Mesendoderm (in vitro differentiated cells): ENCODE measurements at regions not wholly inside any gene's neighbourhood (a gene's known extent, or its start where the extent isn't known, plus 50 kb on each side); places are given as distances from the start of the nearest gene placed in this dataset.

Source experiments
- DNase-seq: peaks from one replicate; pipeline ENCODE4 v3.0.0; 2013
- H2AK5ac ChIP-seq: 2 replicates; pipeline ENCODE4 v1.6.1; 2013; ENCODE audit warnings: low read length, inconsistent platforms
- H2BK120ac ChIP-seq: 2 replicates; pipeline ENCODE4 v1.6.1; 2013; ENCODE audit warnings: low read depth, mild to moderate bottlenecking, low read length, moderate library complexity, mixed read lengths
- H2BK15ac ChIP-seq: replicated peaks from 2 replicates; pipeline ENCODE4 v1.6.1; 2013; ENCODE audit warnings: low read depth, mild to moderate bottlenecking, moderate library complexity
- H2BK5ac ChIP-seq: 2 replicates; pipeline ENCODE4 v1.6.1; 2013; ENCODE audit warnings: low read length, inconsistent platforms
- H3K18ac ChIP-seq: 2 replicates; pipeline ENCODE4 v1.6.1; 2013; ENCODE audit warnings: mild to moderate bottlenecking, low read length, mixed read lengths
- H3K23ac ChIP-seq: one replicate; pipeline ENCODE4 v1.6.1; 2013; ENCODE audit warnings: low read length
- H3K27ac ChIP-seq: 2 replicates; pipeline ENCODE4 v1.5.1; 2013; ENCODE audit warnings: low read depth, mild to moderate bottlenecking, inconsistent platforms, low read length, moderate library complexity
- H3K27me3 ChIP-seq: 2 replicates; pipeline ENCODE4 v1.6.1; 2013; ENCODE audit warnings: low read length, control low read depth, mild to moderate bottlenecking, inconsistent platforms; ENCODE audit not compliant: insufficient read depth, poor library complexity
- H3K36me3 ChIP-seq: 2 replicates; pipeline ENCODE4 v1.6.1; 2013; ENCODE audit warnings: low read length, inconsistent platforms; ENCODE audit not compliant: control insufficient read depth, insufficient read depth
- H3K4ac ChIP-seq: one replicate; pipeline ENCODE4 v1.6.1; 2013; ENCODE audit warnings: low read depth, mild to moderate bottlenecking, low read length, moderate library complexity
- H3K4me1 ChIP-seq: 2 replicates; pipeline ENCODE4 v1.6.1; 2013; ENCODE audit warnings: low read depth, low read length, inconsistent platforms; ENCODE audit not compliant: control insufficient read depth
- H3K4me2 ChIP-seq: 2 replicates; pipeline ENCODE4 v1.6.1; 2013; ENCODE audit warnings: low read length
- H3K4me3 ChIP-seq: 2 replicates; pipeline ENCODE4 v1.5.1; 2013; ENCODE audit warnings: mild to moderate bottlenecking, low read length
- H3K56ac ChIP-seq: one replicate; pipeline ENCODE4 v1.6.1; 2013; ENCODE audit warnings: low read length
- H3K79me1 ChIP-seq: 2 replicates; pipeline ENCODE4 v1.6.1; 2013; ENCODE audit warnings: low read length, inconsistent platforms
- H3K79me2 ChIP-seq: 2 replicates; pipeline ENCODE4 v1.6.1; 2013; ENCODE audit warnings: mild to moderate bottlenecking, low read length; ENCODE audit not compliant: control insufficient read depth, insufficient read depth
- H3K9ac ChIP-seq: 2 replicates; pipeline ENCODE4 v1.6.1; 2013; ENCODE audit warnings: low read length, inconsistent platforms
- H4K5ac ChIP-seq: one replicate; pipeline ENCODE4 v1.6.1; 2013; ENCODE audit warnings: low read length
- H4K8ac ChIP-seq: one replicate; pipeline ENCODE4 v1.6.1; 2013; ENCODE audit warnings: low read depth, mild to moderate bottlenecking, control low read depth, low read length, moderate library complexity
- WGBS: extraction: QIAGEN DNeasy Blood & Tissue Kit; methylation state at CpG from one replicate; pipeline ENCODE4 v1.1.7; 2013; ENCODE audit warnings: low lambda C conversion rate, missing lambda C conversion rate; ENCODE audit not compliant: insufficient coverage; ENCODE audit errors: extremely low coverage; 5-methylcytosine and 5-hydroxymethylcytosine counted together

GRCh38 chr2:226357816-226358215, 441.8 kb downstream of the IRS1 start:
- Histone ChIP-seq H3K79me1 (no peaks in the 10 kb centered on the region), H3K56ac (no peak overlapping the region), H2BK15ac (no peak overlapping the region), H2BK120ac (no peak overlapping the region), H3K18ac (no peak overlapping the region), H3K9ac (no peak overlapping the region), H3K79me2 (no peaks in the 10 kb centered on the region), H2BK5ac (no peak overlapping the region), H3K36me3 (no peaks in the 10 kb centered on the region), H3K4me1 (peaks cover 2% of the 10 kb centered on the region), H3K4me2 (no peak overlapping the region), H3K4me3 (no peak overlapping the region), H3K27me3 (no peaks in the 10 kb centered on the region), H4K5ac (no peak overlapping the region), H3K4ac (no peak overlapping the region), H2AK5ac (no peak overlapping the region), H3K23ac (no peak overlapping the region), H3K27ac (no peak overlapping the region), H4K8ac (no peak overlapping the region)
- DNase-seq: no peak
- no CpG with 5 or more reads among the region's 5 CpGs for WGBS

GRCh38 chr2:226355600-226355999, 444.0 kb downstream of the IRS1 start:
- Histone ChIP-seq H3K4ac (no peak overlapping the region), H3K4me1 (peaks cover 2% of the 10 kb centered on the region), H2BK5ac (no peak overlapping the region), H3K27ac (no peak overlapping the region), H3K36me3 (no peaks in the 10 kb centered on the region), H3K9ac (no peak overlapping the region), H3K23ac (no peak overlapping the region), H2BK120ac (no peak overlapping the region), H3K4me2 (no peak overlapping the region), H3K27me3 (no peaks in the 10 kb centered on the region), H2BK15ac (no peak overlapping the region), H3K56ac (no peak overlapping the region), H3K79me1 (no peaks in the 10 kb centered on the region), H3K18ac (no peak overlapping the region), H4K8ac (no peak overlapping the region), H3K4me3 (no peak overlapping the region), H3K79me2 (no peaks in the 10 kb centered on the region), H4K5ac (no peak overlapping the region), H2AK5ac (no peak overlapping the region)
- no peak for DNase-seq

DNA sequence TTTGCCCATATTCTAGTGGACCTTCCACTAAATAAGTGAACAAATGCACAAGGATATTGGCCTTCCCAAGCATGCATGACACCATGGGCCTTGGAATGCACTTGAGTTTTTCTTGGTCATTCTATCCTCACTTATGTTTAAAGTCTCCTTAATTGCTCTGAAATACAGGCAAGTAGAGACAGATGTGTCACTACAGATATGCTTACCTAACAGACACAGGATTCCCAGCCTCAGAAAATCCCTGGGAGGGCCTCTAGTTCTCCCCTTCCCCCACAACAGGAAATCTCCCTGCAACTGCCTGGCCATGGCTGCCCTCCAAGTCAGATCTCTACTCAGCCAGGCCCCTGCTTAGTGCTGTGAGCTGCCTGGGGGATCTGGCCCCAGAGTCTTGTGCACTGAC, 445.2 kb downstream of the IRS1 start:
- no peaks in the 10 kb centered on the region for H3K79me1 ChIP-seq
- no peak overlapping the region for H2BK5ac ChIP-seq
- H3K4me3 ChIP-seq: no peak overlapping the region
- no peak overlapping the region for H3K27ac ChIP-seq
- peaks cover 2% of the 10 kb centered on the region for H3K4me1 ChIP-seq
- H3K18ac ChIP-seq: no peak overlapping the region
- no peaks in the 10 kb centered on the region for H3K27me3 ChIP-seq
- no peaks in the 10 kb centered on the region for H3K79me2 ChIP-seq
- H4K5ac ChIP-seq: no peak overlapping the region
- no peak overlapping the region for H2AK5ac ChIP-seq
- H2BK15ac ChIP-seq: no peak overlapping the region
- H2BK120ac ChIP-seq: no peak overlapping the region
- peak; percentile 21 for DNase-seq
- no peak overlapping the region for H3K56ac ChIP-seq
- H4K8ac ChIP-seq: no peak overlapping the region
- no peak overlapping the region for H3K4ac ChIP-seq
- H3K23ac ChIP-seq: no peak overlapping the region
- H3K9ac ChIP-seq: no peak overlapping the region
- no peak overlapping the region for H3K4me2 ChIP-seq
- no peaks in the 10 kb centered on the region for H3K36me3 ChIP-seq

DNA sequence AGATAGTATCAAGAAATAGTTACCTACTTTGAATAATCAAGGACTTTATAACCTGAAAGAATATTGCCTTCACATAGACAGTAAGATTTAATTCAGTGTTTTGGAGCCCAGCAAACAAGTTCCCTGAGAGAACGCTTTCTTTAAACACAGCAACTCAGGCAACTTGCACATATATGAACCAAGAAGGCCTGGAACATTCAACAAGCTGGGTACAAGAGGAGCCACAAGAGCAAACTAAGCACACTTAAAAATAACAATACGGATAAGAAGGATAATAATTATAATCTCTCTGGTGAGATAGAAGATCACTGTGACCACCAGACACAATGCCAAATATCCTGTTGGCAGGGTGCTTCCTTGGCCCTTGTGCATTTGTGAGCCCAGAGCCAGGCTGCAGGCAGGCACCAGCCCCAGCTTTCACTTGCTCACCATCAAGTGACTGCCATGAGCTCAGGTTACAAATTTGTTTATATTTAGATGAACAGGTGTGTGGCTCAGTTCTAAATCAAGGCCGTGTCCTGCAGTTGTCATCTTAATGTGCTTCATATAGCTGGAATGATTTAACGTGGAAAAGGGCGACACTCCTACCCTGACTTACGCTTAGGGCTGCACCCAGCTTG, 446.6 kb downstream of the IRS1 start:
- Histone ChIP-seq H3K4ac (no peak overlapping the region), H3K23ac (no peak overlapping the region), H2BK5ac (no peak overlapping the region), H4K8ac (no peak overlapping the region), H3K79me2 (no peaks in the 10 kb centered on the region), H3K36me3 (no peaks in the 10 kb centered on the region), H3K56ac (no peak overlapping the region), H3K18ac (no peak overlapping the region), H3K9ac (no peak overlapping the region), H4K5ac (no peak overlapping the region), H3K27me3 (no peaks in the 10 kb centered on the region), H3K4me2 (no peak overlapping the region), H3K79me1 (no peaks in the 10 kb centered on the region), H2BK120ac (no peak overlapping the region), H2AK5ac (no peak overlapping the region), H3K4me3 (no peak overlapping the region), H2BK15ac (no peak overlapping the region), H3K4me1 (peaks cover under 1% of the 10 kb centered on the region), H3K27ac (no peak overlapping the region)
- DNase-seq: no peak
- WGBS: no CpG with 5 or more reads among the region's 6 CpGs

DNA sequence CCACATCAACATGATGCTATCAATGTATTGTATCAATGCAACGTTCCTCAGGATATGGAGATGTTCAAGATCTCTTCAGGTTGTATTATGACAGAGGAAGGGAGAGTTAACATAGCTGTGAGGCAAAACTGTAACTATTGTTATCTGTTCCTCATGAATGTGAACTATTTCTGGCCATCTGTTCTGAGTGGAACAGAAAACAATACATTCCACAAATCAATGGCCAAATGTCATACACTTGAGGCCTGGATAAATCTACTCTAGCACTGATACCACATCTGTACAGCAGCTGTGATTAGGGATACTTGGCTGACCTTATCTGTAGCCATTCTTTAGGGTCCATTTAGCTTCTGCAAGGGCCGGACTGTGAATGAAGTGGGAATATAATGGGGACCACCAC, 447.9 kb downstream of the IRS1 start:
- Histone ChIP-seq H3K23ac (no peak overlapping the region), H3K4me2 (no peak overlapping the region), H3K79me2 (no peaks in the 10 kb centered on the region), H3K4ac (no peak overlapping the region), H3K9ac (no peak overlapping the region), H2BK15ac (no peak overlapping the region), H2BK120ac (no peak overlapping the region), H3K4me1 (no peaks in the 10 kb centered on the region), H2AK5ac (no peak overlapping the region), H3K27ac (no peak overlapping the region), H4K8ac (no peak overlapping the region), H3K36me3 (no peaks in the 10 kb centered on the region), H4K5ac (no peak overlapping the region), H3K56ac (no peak overlapping the region), H3K4me3 (no peak overlapping the region), H2BK5ac (no peak overlapping the region), H3K27me3 (no peaks in the 10 kb centered on the region), H3K79me1 (no peaks in the 10 kb centered on the region), H3K18ac (no peak overlapping the region)
- DNase-seq: no peak
- no CpG with 5 or more reads among the region's 2 CpGs for WGBS

GRCh38 chr2:226339616-226340015, 460.0 kb downstream of the IRS1 start:
- no peaks in the 10 kb centered on the region for H3K36me3 ChIP-seq
- no peak overlapping the region for H3K4me3 ChIP-seq
- H2AK5ac ChIP-seq: no peak overlapping the region
- no peaks in the 10 kb centered on the region for H3K27me3 ChIP-seq
- no peak for DNase-seq
- H4K8ac ChIP-seq: no peak overlapping the region
- H4K5ac ChIP-seq: no peak overlapping the region
- no peak overlapping the region for H3K23ac ChIP-seq
- no peak overlapping the region for H2BK5ac ChIP-seq
- H3K18ac ChIP-seq: no peak overlapping the region
- no peak overlapping the region for H3K4me2 ChIP-seq
- H3K4ac ChIP-seq: no peak overlapping the region
- H3K9ac ChIP-seq: no peak overlapping the region
- no peak overlapping the region for H2BK15ac ChIP-seq
- no peak overlapping the region for H2BK120ac ChIP-seq
- no peaks in the 10 kb centered on the region for H3K4me1 ChIP-seq
- no peak overlapping the region for H3K56ac ChIP-seq
- H3K79me1 ChIP-seq: no peaks in the 10 kb centered on the region
- H3K79me2 ChIP-seq: no peaks in the 10 kb centered on the region
- no peak overlapping the region for H3K27ac ChIP-seq
